HG02970 (cell line): ENCODE measurements at regions not wholly inside any gene's neighbourhood (a gene's known extent, or its start where the extent isn't known, plus 50 kb on each side); places are given as distances from the start of the nearest gene placed in this dataset.
"Not testable (repeated sequence)": the region's sequence is repeated elsewhere in the genome, so short reads cannot be mapped to it uniquely, and the experiment has no call there.

ENCODE experiments used
- ATAC-seq: cut with Tn5 transposase; IDR thresholded peaks from one replicate; pipeline ENCODE4 v1.9.1; 2021; ENCODE audit warnings: mild to moderate bottlenecking, moderate library complexity, moderate number of reproducible peaks; ENCODE audit not compliant: unreplicated experiment, low FRiP score

DNA sequence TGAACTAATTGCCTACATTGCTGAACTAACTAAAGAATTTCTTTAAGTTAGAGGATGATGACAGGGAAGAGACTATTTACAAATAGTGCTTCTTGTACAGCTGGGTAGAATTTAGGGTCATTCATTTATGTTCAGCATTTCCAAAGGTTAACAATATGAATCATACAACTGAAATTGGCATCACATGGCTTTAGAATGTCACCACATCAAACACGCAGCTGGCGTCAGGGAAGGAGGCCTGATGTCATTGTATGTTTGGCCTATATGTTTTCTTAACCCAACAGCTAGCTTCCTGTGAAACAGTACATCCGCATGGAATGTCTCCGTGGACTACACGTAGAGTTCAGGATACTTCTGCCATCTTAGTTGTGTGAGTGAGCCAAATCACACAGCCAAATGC, 99.0 kb upstream of the TNFSF11 start:
- no peak for ATAC-seq

DNA sequence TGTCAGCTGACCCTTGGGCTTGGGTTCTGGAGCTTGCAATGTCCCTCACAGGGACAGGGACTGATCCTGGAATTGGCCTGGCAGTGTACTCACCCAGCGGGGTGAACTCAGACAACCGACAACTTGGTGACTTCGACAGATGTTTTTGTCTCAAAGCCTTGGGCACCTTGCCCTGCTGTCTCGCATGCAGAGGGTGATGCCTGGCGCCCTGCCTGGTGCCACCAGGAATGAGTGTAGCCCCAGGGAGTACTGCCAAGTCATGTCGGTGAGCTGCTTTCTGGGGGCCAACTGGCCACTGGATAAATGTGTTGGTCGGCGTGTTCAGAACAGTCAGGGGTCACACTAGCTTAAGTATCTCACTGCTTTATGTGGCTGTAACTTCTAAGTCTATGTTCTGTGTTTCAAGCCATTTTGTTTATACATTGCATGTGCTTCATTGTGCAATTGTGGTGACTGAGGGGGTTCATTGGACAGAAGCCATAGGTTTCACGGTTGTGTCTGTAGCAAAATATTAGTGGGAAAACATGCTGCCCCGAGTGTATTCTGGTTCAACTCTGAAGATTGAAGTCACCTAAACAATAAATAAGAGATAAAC, 96.3 kb upstream of the TNFSF11 start:
- no peak for ATAC-seq

DNA sequence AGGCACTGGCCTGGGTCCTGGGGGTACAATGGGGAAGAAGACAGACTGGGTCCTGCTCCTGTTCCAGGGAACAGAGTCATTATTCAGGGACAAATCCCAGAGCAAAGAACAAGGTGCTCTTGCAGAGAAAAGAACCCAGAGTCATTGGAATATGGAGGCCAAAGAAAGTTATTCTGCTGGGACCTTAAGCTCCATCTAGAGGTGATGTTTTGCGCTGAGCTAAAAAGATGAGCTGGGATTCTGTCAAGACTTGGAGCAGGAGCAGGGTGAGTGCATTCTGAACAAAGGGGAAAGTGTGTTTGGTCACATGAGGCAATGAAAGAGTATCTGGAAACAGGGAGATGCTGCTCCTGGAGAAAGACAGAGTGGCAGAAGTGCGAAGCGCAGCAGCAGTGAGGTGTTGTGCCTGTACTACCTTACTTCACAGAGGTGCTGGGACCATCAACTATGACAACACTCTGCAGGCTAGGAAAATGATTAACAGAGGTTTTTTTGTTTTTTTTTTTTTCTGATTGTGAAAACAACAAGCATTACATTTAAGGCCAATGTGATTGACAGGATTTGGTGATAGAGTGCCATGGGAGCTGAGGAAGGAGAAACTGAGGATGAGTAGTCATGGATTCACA, 95.3 kb upstream of the TNFSF11 start:
- ATAC-seq = no peak

DNA sequence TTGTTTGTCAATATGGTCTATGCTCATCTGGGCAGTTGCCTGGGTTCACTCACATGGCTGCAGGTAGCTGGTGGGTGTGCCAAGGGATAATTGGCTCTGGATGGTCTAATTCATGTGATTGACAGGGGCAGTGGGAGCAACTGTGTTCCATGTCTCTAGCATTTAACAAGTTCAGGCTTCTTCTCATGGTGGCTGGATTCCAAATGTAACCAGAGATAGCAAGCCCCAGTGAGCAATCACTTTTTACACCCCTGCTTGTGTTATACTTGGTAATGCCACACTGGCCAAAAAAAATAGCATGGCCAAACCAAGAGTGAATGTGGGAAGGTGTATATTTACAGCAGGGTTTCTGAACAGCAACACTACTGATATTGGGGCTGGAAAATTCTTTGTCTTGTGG, 89.6 kb upstream of the TNFSF11 start:
- ATAC-seq = no peak

DNA sequence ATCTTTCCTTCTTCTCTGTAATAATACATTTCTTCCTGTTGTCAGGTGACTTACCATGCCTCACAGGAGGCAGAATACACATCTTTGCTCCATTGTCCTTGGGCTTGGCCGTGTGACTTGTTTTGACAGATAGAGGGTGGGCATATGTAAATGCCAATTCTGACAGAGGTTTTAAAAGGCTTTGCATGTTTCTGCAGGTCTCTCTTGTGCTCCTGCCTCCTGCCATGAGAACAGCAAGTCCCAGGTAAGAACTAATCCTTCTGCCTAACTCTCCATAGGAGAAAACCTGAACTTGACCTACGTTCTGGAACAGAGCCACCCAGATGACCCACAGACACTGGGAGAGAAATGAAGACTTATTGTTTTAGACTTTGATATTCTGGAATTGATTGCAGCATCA, 88.7 kb upstream of the TNFSF11 start:
- ATAC-seq = no peak

DNA sequence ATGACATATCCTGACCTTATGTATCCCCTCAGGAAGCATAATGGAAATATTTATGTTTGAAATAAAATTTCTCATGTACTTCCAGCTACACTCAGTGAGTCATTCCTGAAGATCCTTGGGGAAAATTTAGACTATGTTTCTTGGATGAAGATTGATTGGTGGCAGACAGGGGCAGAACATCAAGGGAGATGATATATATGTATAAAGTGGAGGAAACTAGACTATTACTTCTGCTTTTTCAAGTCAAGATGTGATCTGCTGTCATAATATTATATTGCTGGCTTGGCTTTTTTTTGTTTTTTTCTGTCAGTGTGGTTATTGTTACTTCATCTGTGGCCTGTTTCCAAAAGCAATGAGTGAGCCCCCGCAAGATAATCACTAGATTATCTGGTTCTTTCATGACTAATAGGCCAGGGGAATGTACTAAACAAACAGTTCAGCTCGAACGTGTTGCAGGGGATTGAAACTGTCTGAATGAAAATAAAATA, 87.2 kb upstream of the TNFSF11 start:
- no peak for ATAC-seq

DNA sequence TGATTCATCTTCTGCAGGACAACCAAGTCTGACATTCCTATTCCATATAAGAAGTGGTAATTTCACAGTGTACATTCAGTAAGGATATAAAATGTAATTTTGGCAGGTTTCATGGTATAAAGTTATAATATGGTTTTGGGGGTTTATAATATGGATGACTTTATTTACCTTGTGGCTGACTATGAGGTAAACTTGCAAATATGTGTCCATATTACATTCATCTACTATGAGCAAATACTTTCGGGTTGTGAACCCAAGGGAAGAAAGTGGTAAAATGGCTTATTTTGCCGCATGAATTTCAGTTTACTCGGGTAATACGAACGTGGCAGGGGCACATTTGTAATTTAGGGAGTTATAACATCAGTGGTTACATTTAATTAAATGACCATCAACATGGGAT, 86.7 kb upstream of the TNFSF11 start:
- ATAC-seq = no peak

DNA sequence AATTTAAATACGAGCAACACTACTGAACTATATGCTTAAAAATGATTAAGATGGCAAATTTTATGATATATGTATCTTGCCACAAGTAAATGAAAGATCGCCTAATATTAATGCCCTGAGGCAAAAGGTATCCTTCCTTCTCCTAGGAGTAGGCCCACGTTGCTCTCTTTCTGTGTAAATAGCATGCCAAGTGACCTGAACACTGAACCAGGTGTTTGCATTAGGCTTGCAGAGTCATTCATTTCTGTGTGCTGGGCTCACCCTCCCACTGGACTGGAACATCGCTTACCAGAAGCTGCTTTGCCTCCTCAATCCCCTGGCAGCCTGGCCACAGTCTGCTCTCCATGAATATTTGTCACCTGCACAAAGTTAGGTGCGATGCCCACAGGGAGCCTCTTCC, 83.3 kb upstream of the TNFSF11 start:
- no peak for ATAC-seq

DNA sequence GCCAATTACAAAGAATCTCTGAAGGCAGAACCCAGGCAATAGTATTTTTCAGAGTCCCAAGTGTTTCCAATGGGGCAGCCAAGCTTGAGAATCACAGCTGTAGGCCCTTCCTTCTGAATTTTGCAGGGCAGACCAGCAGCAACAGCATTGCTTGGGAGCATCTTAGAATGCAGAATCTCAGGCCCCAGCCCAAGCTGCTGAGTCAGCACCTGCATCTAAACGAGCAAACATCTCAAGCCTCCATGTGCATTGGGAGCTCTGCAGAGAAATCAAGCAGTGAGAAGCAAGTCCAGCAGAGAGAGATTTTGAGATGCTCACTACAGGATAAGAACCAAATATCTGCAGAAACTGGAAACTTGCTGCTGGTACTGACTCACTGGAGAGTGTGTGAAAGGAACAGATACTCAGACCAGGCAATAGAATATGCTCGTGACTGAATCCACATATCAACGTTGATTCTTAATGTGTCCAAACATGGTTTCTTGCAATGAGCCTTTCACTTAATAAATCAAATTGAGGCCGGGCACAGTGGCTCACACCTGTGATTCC, 81.5 kb upstream of the TNFSF11 start:
- no peak for ATAC-seq

DNA sequence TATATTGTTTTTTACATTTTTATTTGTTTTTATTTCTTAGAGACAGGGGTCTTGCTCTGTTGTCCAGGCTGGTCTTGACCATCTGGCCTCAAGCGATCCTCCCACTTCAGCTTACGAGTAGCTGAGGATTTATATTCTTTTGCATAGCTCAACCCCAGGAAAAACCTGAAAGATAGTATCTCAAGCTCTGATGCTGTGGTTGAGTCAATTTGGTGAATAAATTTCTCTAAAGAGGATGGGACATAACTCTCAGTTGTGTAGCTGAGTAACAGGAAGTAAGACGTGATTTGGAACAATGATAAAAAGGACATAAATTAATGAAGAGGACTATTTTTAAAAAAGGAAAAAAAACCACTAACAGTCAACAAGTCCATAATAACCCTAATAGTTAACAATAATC, 79.8 kb upstream of the TNFSF11 start:
- no peak for ATAC-seq

DNA sequence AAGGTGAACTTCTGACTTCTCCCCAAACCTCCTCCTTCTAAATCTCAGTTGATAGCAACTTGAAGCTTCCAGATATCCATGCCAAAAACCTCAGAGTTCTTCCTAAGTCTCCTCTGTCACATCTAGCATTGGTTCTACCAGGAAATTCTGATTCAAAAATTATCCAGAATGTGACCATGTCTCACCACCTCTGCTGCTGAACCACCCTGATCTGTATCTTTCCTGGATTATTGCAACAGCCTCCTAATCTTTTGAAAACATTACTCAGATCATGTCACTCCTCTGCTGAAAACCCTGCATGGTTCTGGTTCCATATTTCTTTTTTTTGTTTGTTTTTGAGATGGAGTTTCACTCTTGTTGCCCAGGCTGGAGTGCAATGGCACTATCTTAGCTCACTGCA, 78.7 kb upstream of the TNFSF11 start:
- no peak for ATAC-seq

DNA sequence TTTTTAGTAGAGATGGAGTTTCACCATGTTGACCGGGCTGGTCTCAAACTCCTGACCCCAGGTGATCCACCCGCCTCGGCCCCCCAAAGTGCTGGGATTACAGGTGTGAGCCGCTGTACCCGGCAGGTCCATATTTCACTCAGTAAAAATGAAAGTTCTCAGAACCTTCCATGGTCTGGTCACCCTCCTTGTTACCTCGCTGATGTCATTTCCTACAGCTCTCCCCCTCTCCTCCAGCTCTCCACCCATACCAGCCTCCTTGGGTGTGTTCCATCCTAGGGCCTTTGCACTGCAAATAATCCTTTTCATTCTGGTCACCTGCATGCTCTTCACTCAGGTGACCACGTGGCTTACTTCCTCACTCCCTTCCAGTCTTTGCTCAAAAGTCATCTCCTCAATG, 78.2 kb upstream of the TNFSF11 start:
- ATAC-seq = no peak

DNA sequence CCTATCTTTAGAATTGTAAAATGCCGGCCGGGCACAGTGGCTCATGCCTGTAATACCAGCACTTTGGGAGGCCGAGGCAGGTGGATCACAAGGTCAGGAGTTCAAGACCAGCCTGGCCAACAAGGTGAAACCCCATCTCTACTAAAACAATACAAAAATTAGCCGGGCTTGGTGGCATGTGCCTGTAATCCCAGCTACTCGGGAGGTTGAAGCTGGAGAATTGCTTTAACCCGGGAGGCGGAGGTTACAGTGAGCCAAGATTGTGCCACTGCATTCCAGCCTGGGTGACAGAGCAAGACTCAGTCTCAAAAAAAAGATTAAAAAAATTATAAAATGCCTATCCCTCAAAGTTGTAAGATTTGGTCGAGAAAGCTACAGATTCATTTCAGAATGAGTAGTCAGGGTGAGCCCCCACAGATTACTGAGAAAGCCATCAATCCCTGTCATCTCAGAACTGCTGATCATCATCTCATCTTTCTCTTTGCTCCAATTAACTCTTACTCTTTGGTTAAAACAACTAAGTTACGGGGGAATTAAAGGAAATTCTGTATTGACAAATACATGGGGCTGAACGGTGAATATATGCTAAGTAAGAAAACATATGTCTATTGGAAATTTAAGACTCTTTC, 76.9 kb upstream of the TNFSF11 start:
- not testable (repeated sequence) for ATAC-seq

DNA sequence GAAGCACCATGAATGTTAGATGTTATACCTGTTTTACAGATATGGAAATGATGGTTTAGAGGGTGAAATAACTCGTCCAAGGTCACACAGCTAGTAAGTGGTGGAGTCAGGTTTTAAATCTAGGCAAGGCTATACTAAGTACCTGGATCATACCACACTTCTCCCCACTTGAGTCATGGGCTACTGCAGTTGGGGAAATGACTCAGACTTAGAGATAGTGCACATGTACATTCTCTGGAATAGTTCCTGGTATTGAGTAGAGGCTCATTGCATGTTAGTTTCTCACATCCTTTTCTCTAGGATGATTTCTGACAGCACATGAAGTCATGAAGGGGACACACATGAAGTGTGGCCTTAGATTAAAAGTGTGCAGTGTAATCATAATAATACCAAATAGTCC, 76.2 kb upstream of the TNFSF11 start:
- ATAC-seq = peak; percentile 75

DNA sequence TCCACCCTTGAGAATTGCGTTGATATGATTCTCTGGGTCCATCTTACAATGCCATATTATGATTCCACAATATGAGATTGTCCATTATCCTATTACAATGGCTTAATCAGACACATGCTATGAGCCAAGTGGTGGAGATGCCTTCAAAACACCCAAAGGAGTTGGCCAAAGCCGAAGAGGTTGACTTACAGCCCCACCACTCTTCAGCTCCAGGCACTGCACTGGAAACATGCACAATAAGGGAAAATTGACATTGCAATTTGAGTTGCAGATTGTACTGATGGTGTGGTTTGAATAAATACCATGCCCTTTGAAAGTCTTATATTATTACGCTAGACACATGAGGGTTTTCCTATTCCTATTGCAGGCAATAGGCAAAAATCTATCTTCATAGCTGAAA, 75.4 kb upstream of the TNFSF11 start:
- ATAC-seq = no peak
